SK-N-SH (cell line): ENCODE measurements at regions not wholly inside any gene's neighbourhood (a gene's known extent, or its start where the extent isn't known, plus 50 kb on each side); places are given as distances from the start of the nearest gene placed in this dataset.

Experiments
- CTCF ChIA-PET: fragments of 300-600, 350-600 bp; formaldehyde crosslinking; extraction: SDS; loops from one replicate; lab custom pipeline; 2021; lab: Yijun Ruan, JAX
- POLR2A ChIA-PET: fragments of 350-600 bp; sonication (Branson Sonifier 250); formaldehyde crosslinking; extraction: SDS; loops from one replicate; lab custom pipeline; 2020; ENCODE audit warnings: antibody characterized with exemption, inconsistent platforms; lab: Yijun Ruan, JAX
- DNase-seq: peaks from one replicate; pipeline ENCODE4 v3.0.0; 2012
- H2AFZ ChIP-seq: fragments of 200-600 bp; sonication (generic); 2 replicates; pipeline ENCODE4 v1.8.1; 2016; ENCODE audit warnings: antibody characterized with exemption, mild to moderate bottlenecking, low read depth
- H3F3A ChIP-seq: fragments of 200-600 bp; sonication (generic); replicated peaks from 2 replicates; pipeline ENCODE3; 2016; ENCODE audit warnings: antibody characterized with exemption, mild to moderate bottlenecking; ENCODE audit not compliant: insufficient read depth
- H3K27ac ChIP-seq, 2 experiments: fragments of 200-500 bp in 1 of 2; fragments of 200-600 bp in 1 of 2; sonication (Bioruptor generic) in 1 of 2; sonication (generic), shearing (Covaris generic) in 1 of 2; 2 replicates each; pipeline versions ENCODE4 v1.5.1 to v1.6.1; 2014 to 2016; ENCODE audit warnings: low read depth in 2 of 2, inconsistent platforms in 1 of 2, low read length in 1 of 2, mild to moderate bottlenecking in 1 of 2, mixed read lengths in 1 of 2
- H3K27me3 ChIP-seq: fragments of 200-600 bp; sonication (generic), shearing (Covaris generic); 2 replicates; pipeline ENCODE4 v1.6.1; 2016; ENCODE audit warnings: mixed run types; ENCODE audit not compliant: insufficient read depth
- H3K36me3 ChIP-seq, 2 experiments: fragments of 200-500 bp in 1 of 2; fragments of 200-600 bp in 1 of 2; sonication (Bioruptor generic) in 1 of 2; sonication (generic) in 1 of 2; replicated peaks in 1 of 2; 2 replicates each; pipeline versions ENCODE3 to v1.5.1; 2014 to 2016; ENCODE audit warnings: low read length in 1 of 2, mild to moderate bottlenecking in 1 of 2; ENCODE audit not compliant: insufficient read depth in 2 of 2, control insufficient read depth in 1 of 2
- H3K4me1 ChIP-seq, 2 experiments: fragments of 200-500 bp in 1 of 2; fragments of 200-600 bp in 1 of 2; sonication (Bioruptor generic) in 1 of 2; sonication (generic), shearing (Covaris generic) in 1 of 2; 2 replicates each; pipeline versions ENCODE4 v1.5.1 to v1.6.1; 2014 to 2016; ENCODE audit warnings: low read depth in 1 of 2, low read length in 1 of 2, mixed run types in 1 of 2; ENCODE audit not compliant: insufficient read depth in 2 of 2, control insufficient read depth in 1 of 2
- H3K4me2 ChIP-seq: fragments of 200-600 bp; sonication (generic), shearing (Covaris generic); 2 replicates; pipeline ENCODE4 v1.6.1; 2017; ENCODE audit warnings: mixed run types
- H3K4me3 ChIP-seq, 2 experiments: fragments of 200-500 bp in 1 of 2; fragments of 200-600 bp in 1 of 2; sonication (Bioruptor generic) in 1 of 2; sonication (generic), shearing (Covaris generic) in 1 of 2; 2 replicates each; pipeline versions ENCODE4 v1.5.1 to v1.8.1; 2014 to 2016; ENCODE audit warnings: low read depth in 2 of 2, inconsistent platforms in 1 of 2, low read length in 1 of 2, mild to moderate bottlenecking in 1 of 2, mixed read lengths in 1 of 2, moderate library complexity in 1 of 2
- H3K79me2 ChIP-seq: fragments of 200-600 bp; sonication (generic); 2 replicates; pipeline ENCODE4 v1.8.1; 2017; ENCODE audit warnings: mild to moderate bottlenecking; ENCODE audit not compliant: insufficient read depth
- H3K9ac ChIP-seq: fragments of 200-600 bp; sonication (generic); 2 replicates; pipeline ENCODE4 v1.6.1; 2017; ENCODE audit warnings: mixed run types
- H3K9me2 ChIP-seq: fragments of 200-600 bp; sonication (generic); 2 replicates; pipeline ENCODE4 v1.6.1; 2017; ENCODE audit warnings: mixed run types
- H3K9me3 ChIP-seq: fragments of 200-600 bp; sonication (generic); 2 replicates; pipeline ENCODE4 v1.6.1; 2017; ENCODE audit warnings: mixed run types, mild to moderate bottlenecking, moderate library complexity
- H4K20me1 ChIP-seq: fragments of 200-600 bp; sonication (generic); 2 replicates; pipeline ENCODE4 v1.6.1; 2017; ENCODE audit warnings: mild to moderate bottlenecking, mixed run types; ENCODE audit not compliant: insufficient read depth
- ELF1 ChIP-seq: IDR thresholded peaks from 2 replicates; pipeline ENCODE4 v1.4.0; 2012
- EZH2phosphoT487 ChIP-seq: fragments of 200-600 bp; sonication (generic); IDR thresholded peaks from 2 replicates; pipeline ENCODE4 v1.6.1; 2017; ENCODE audit warnings: low read depth, mixed run types, mild to moderate bottlenecking, antibody characterized with exemption, moderate library complexity, borderline replicate concordance
- FOSL2 ChIP-seq: IDR thresholded peaks from 2 replicates; pipeline ENCODE4 v1.4.0; 2012; ENCODE audit warnings: low read depth, mild to moderate bottlenecking, moderate library complexity, borderline replicate concordance
- FOXJ3 ChIP-seq: sonication (generic); formaldehyde crosslinking; IDR thresholded peaks from 2 replicates; pipeline ENCODE4 v1.5.1; 2020; ENCODE audit warnings: mild to moderate bottlenecking, missing genetic modification reagents
- FOXM1 ChIP-seq: IDR thresholded peaks from 2 replicates; pipeline ENCODE4 v1.4.0; 2012; ENCODE audit warnings: low read depth, mild to moderate bottlenecking
- IRF3 ChIP-seq: fragments of 150-350 bp; IDR thresholded peaks from 2 replicates; pipeline ENCODE4 v1.6.1; 2016; ENCODE audit warnings: mild to moderate bottlenecking, low read depth, low read length
- MXI1 ChIP-seq: IDR thresholded peaks from 2 replicates; pipeline ENCODE4 v1.6.1; 2012; ENCODE audit warnings: mild to moderate bottlenecking, low read depth, low read length, improper control_type of control experiment
- NFIC ChIP-seq: IDR thresholded peaks from 2 replicates; pipeline ENCODE4 v1.4.0; 2012; ENCODE audit warnings: borderline replicate concordance
- RFX5 ChIP-seq: IDR thresholded peaks from 2 replicates; pipeline ENCODE4 v1.6.1; 2012; ENCODE audit warnings: mild to moderate bottlenecking, improper control_type of control experiment, low read length
- RXRA ChIP-seq: IDR thresholded peaks from 2 replicates; pipeline ENCODE4 v1.4.0; 2012; ENCODE audit warnings: low read depth, mild to moderate bottlenecking, borderline replicate concordance
- SIN3A ChIP-seq: IDR thresholded peaks from 2 replicates; pipeline ENCODE4 v1.6.1; 2012; ENCODE audit warnings: low read depth, mild to moderate bottlenecking, low read length, moderate library complexity, borderline replicate concordance
- TAF1 ChIP-seq: IDR thresholded peaks from 2 replicates; pipeline ENCODE4 v1.6.1; 2012; ENCODE audit warnings: low read depth, mild to moderate bottlenecking, low read length, moderate library complexity, borderline replicate concordance
- TCF12 ChIP-seq: IDR thresholded peaks from 2 replicates; pipeline ENCODE4 v1.4.0; 2012
- USF1 ChIP-seq: IDR thresholded peaks from 2 replicates; pipeline ENCODE4 v1.4.0; 2012; ENCODE audit warnings: low read depth, borderline replicate concordance
- YY1 ChIP-seq: IDR thresholded peaks from 2 replicates; pipeline ENCODE4 v1.4.0; 2012; ENCODE audit warnings: low read depth, mild to moderate bottlenecking
- WGBS: methylation state at CpG from one replicate; pipeline ENCODE4 v1.1.6; 2017; ENCODE audit warnings: low lambda C conversion rate; 5-methylcytosine and 5-hydroxymethylcytosine counted together
- TF ChIP-seq, protein P1 (sequence below): IDR thresholded peaks from 2 replicates; pipeline ENCODE4 v1.4.0; 2012; ENCODE audit warnings: low read depth
- TF ChIP-seq, protein P2 (sequence below): IDR thresholded peaks from 2 replicates; pipeline ENCODE4 v1.4.0; 2012; ENCODE audit warnings: low read depth, borderline replicate concordance

GRCh38 chr14:22478670-22479069 lies 110.4 kb downstream of the DAD1 start:
- no peak overlapping the region for H3K9ac ChIP-seq
- no peaks in the 10 kb centered on the region for H3K9me2 ChIP-seq
- H2AFZ ChIP-seq: no peak overlapping the region
- no peak overlapping the region for H3K27ac ChIP-seq
- H3F3A ChIP-seq: no peaks in the 10 kb centered on the region
- H3K4me1 ChIP-seq: peaks cover 0 to 23% of the 10 kb centered on the region in 2 experiments; a peak in 1 of 4 replicates
- TF ChIP-seq MXI1 (no peak), RXRA (no peak)
- no peak overlapping the region for H3K4me2 ChIP-seq
- 0 out of 2 replicates have a peak, but pooled peaks cover 5% of the 10 kb centered on the region for H3K27me3 ChIP-seq
- WGBS: 7% methylated on average over 3 of the region's 3 CpGs
- no peaks in the 10 kb centered on the region for H3K36me3 ChIP-seq
- H4K20me1 ChIP-seq: no peaks in the 10 kb centered on the region
- no peaks in the 10 kb centered on the region for H3K79me2 ChIP-seq
- ChIA-PET CTCF (interaction anchor here (0.7 to 1.1 kb wide), 3 partner anchors 78 to 457 kb away, joined by 3 to 4 read pairs (median 3); no protein-coding TSS in a partner anchor), POLR2A (no interaction called here)
- H3K9me3 ChIP-seq: no peaks in the 10 kb centered on the region
- H3K4me3 ChIP-seq: no peak overlapping the region
- DNase-seq: no peak

DNA sequence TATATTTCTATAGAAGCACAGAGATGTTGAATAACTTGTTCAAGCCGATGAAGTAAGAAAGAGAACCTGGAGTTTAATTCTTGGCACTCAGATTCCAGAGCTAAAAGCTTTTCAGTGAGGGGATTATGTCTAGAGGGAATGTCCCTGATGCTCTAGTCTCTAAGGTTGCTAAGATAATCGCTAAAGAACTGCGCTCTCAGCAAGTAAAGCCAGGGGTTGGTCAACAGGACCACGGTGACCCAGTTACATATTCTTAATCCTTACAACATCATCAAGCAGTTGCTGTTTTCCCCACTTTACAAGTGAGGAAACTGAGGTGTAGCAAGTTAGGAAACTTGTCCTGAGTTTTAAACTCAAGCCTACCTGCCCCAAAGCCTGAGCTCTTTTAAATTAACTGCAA lies 110.8 kb downstream of the DAD1 start:
- no peaks in the 10 kb centered on the region for H3K9me3 ChIP-seq
- H3K9me2 ChIP-seq: no peaks in the 10 kb centered on the region
- H3K4me1 ChIP-seq: peaks cover 0 to 23% of the 10 kb centered on the region in 2 experiments; a peak in 1 of 4 replicates
- no peak overlapping the region for H3K4me2 ChIP-seq
- TF ChIP-seq NFIC (no peak), FOXJ3 (CRISPR knock-in tag) (no peak), USF1 (no peak), TCF12 (no peak)
- WGBS: 20% methylated on average over 4 of the region's 4 CpGs
- H4K20me1 ChIP-seq: no peaks in the 10 kb centered on the region
- no peak overlapping the region for H3K9ac ChIP-seq
- ChIA-PET POLR2A (no interaction called here), CTCF (interaction anchor here (1.1 kb wide), 1 partner anchor 79 kb away, joined by 4 read pairs; no protein-coding TSS in a partner anchor)
- H3K27ac ChIP-seq: no peak overlapping the region
- H2AFZ ChIP-seq: no peak overlapping the region
- 0 out of 2 replicates have a peak, but pooled peaks cover 5% of the 10 kb centered on the region for H3K27me3 ChIP-seq
- H3F3A ChIP-seq: no peaks in the 10 kb centered on the region
- no peaks in the 10 kb centered on the region for H3K36me3 ChIP-seq
- no peaks in the 10 kb centered on the region for H3K79me2 ChIP-seq
- H3K4me3 ChIP-seq: no peak overlapping the region
- no peak for DNase-seq

GRCh38 chr14:22477569-22478194 lies 111.3 kb downstream of the DAD1 start:
- TF ChIP-seq FOXJ3 (CRISPR knock-in tag): no peak
- no peak for TF ChIP-seq RXRA
- no peak for TF ChIP-seq YY1
- no peak for TF ChIP-seq RFX5
- TF ChIP-seq ELF1: no peak
- TF ChIP-seq FOSL2: no peak
- TF ChIP-seq, protein P1, sequence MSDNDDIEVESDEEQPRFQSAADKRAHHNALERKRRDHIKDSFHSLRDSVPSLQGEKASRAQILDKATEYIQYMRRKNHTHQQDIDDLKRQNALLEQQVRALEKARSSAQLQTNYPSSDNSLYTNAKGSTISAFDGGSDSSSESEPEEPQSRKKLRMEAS: no peak
- TF ChIP-seq IRF3: no peak
- TF ChIP-seq EZH2phosphoT487: no peak
- TF ChIP-seq NFIC: no peak
- no peak for TF ChIP-seq MXI1
- no peak for TF ChIP-seq FOXM1
- no peak for TF ChIP-seq TCF12
- TF ChIP-seq, protein P2, sequence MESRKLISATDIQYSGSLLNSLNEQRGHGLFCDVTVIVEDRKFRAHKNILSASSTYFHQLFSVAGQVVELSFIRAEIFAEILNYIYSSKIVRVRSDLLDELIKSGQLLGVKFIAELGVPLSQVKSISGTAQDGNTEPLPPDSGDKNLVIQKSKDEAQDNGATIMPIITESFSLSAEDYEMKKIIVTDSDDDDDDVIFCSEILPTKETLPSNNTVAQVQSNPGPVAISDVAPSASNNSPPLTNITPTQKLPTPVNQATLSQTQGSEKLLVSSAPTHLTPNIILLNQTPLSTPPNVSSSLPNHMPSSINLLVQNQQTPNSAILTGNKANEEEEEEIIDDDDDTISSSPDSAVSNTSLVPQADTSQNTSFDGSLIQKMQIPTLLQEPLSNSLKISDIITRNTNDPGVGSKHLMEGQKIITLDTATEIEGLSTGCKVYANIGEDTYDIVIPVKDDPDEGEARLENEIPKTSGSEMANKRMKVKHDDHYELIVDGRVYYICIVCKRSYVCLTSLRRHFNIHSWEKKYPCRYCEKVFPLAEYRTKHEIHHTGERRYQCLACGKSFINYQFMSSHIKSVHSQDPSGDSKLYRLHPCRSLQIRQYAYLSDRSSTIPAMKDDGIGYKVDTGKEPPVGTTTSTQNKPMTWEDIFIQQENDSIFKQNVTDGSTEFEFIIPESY: no peak
- no peak for TF ChIP-seq TAF1
- no peak for TF ChIP-seq SIN3A
- Histone ChIP-seq H3K9me2 (no peaks in the 10 kb centered on the region), H3K27ac (no peak overlapping the region), H3K9me3 (no peaks in the 10 kb centered on the region), H3K4me3 (no peak overlapping the region), H2AFZ (no peak overlapping the region), H3K9ac (no peak overlapping the region), H3F3A (no peaks in the 10 kb centered on the region), H4K20me1 (no peaks in the 10 kb centered on the region), H3K79me2 (no peaks in the 10 kb centered on the region), H3K27me3 (0 out of 2 replicates have a peak, but pooled peaks cover 5% of the 10 kb centered on the region), H3K36me3 (no peaks in the 10 kb centered on the region), H3K4me1 (peaks cover 0 to 23% of the 10 kb centered on the region in 2 experiments; a peak in 1 of 4 replicates), H3K4me2 (no peak overlapping the region)
- WGBS: 28% methylated on average over 5 of the region's 5 CpGs
- CTCF ChIA-PET: interaction anchor here (0.8 kb wide), 1 partner anchor 14 kb away, joined by 3 read pairs; no protein-coding TSS in a partner anchor
- no peak for DNase-seq
- POLR2A ChIA-PET: no interaction called here
